Neural cell (in vitro differentiated cells): ENCODE measurements at regions not wholly inside any gene's neighbourhood (a gene's known extent, or its start where the extent isn't known, plus 50 kb on each side); places are given as distances from the start of the nearest gene placed in this dataset.

ENCODE experiments used
- CTCF ChIP-seq: fragments of 450-650 bp; IDR thresholded peaks from 2 replicates; pipeline ENCODE4 v1.5.1; 2014; ENCODE audit warnings: antibody characterized with exemption, mild to moderate bottlenecking, moderate library complexity; ENCODE audit not compliant: poor library complexity, severe bottlenecking
- EP300 ChIP-seq: fragments of 450-650 bp; conservative IDR thresholded peaks from 2 replicates; pipeline ENCODE4 v1.6.1; 2014; ENCODE audit warnings: antibody characterized with exemption, mild to moderate bottlenecking, moderate library complexity; ENCODE audit not compliant: poor library complexity, severe bottlenecking
- EZH2 ChIP-seq: fragments of 200-600, 300-800 bp; shearing (Covaris generic), sonication (generic); IDR thresholded peaks from 2 replicates; pipeline ENCODE4 v1.6.1; 2014; ENCODE audit warnings: antibody characterized with exemption, low read length, borderline replicate concordance, mild to moderate bottlenecking; ENCODE audit not compliant: insufficient read depth, poor library complexity, severe bottlenecking
- MXI1 ChIP-seq: fragments of 450-650 bp; conservative IDR thresholded peaks from 2 replicates; pipeline ENCODE4 v1.6.1; 2014; ENCODE audit warnings: antibody characterized with exemption, mild to moderate bottlenecking; ENCODE audit not compliant: poor library complexity, severe bottlenecking

GRCh38 chr2:117645458-117645857 lies 169.0 kb upstream of the DDX18 start:
- no peak for TF ChIP-seq CTCF
- no peak for TF ChIP-seq EZH2
- no peak for TF ChIP-seq EP300
- TF ChIP-seq MXI1 = no peak
